Chondrocyte (in vitro differentiated cells): ENCODE measurements at regions not wholly inside any gene's neighbourhood (a gene's known extent, or its start where the extent isn't known, plus 50 kb on each side); places are given as distances from the start of the nearest gene placed in this dataset.

Experiments
- DNase-seq: peaks from one replicate; pipeline ENCODE4 v3.0.0; 2021; ENCODE audit warnings: mixed read lengths, low spot score
- H3K27ac Mint-ChIP-seq: one replicate; pipeline ENCODE4 v1.8.0; 2021; ENCODE audit warnings: mild to moderate bottlenecking, moderate library complexity, mixed read lengths; ENCODE audit not compliant: unreplicated experiment
- H3K27me3 Mint-ChIP-seq: 2 replicates; pipeline ENCODE4 v1.8.0; 2021; ENCODE audit warnings: low read depth, mixed read lengths
- H3K36me3 Mint-ChIP-seq: 2 replicates; pipeline ENCODE4 v1.8.0; 2021; ENCODE audit warnings: low read depth, mixed read lengths
- H3K4me1 Mint-ChIP-seq: 2 replicates; pipeline ENCODE4 v1.8.0; 2021; ENCODE audit warnings: low read depth, mild to moderate bottlenecking, mixed read lengths
- H3K4me3 Mint-ChIP-seq: one replicate; pipeline ENCODE4 v1.8.0; 2021; ENCODE audit warnings: mild to moderate bottlenecking, moderate library complexity, mixed read lengths; ENCODE audit not compliant: unreplicated experiment
- H3K9me3 Mint-ChIP-seq: 2 replicates; pipeline ENCODE4 v1.8.0; 2021; ENCODE audit warnings: low read depth, mixed read lengths
- TF ChIP-seq, protein P1 (sequence below): fragments of 200-600 bp; sonication (generic); IDR thresholded peaks from 2 replicates; pipeline ENCODE4 v1.5.0; 2021; ENCODE audit warnings: antibody characterized with exemption, mild to moderate bottlenecking, moderate library complexity

- no peak overlapping the region for H3K4me3 Mint-ChIP-seq
- DNase-seq: no peak
- H3K4me1 Mint-ChIP-seq: no peaks in the 10 kb centered on the region
- H3K27me3 Mint-ChIP-seq: peaks cover 7% of the 10 kb centered on the region
- TF ChIP-seq, protein P1, sequence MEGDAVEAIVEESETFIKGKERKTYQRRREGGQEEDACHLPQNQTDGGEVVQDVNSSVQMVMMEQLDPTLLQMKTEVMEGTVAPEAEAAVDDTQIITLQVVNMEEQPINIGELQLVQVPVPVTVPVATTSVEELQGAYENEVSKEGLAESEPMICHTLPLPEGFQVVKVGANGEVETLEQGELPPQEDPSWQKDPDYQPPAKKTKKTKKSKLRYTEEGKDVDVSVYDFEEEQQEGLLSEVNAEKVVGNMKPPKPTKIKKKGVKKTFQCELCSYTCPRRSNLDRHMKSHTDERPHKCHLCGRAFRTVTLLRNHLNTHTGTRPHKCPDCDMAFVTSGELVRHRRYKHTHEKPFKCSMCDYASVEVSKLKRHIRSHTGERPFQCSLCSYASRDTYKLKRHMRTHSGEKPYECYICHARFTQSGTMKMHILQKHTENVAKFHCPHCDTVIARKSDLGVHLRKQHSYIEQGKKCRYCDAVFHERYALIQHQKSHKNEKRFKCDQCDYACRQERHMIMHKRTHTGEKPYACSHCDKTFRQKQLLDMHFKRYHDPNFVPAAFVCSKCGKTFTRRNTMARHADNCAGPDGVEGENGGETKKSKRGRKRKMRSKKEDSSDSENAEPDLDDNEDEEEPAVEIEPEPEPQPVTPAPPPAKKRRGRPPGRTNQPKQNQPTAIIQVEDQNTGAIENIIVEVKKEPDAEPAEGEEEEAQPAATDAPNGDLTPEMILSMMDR: no peak
- no peaks in the 10 kb centered on the region for H3K36me3 Mint-ChIP-seq
- no peaks in the 10 kb centered on the region for H3K9me3 Mint-ChIP-seq
- H3K27ac Mint-ChIP-seq: no peak overlapping the region
Measured at GRCh38 chr5:63135291-63135690, 556.7 kb downstream of the LRRC70 start.

DNA sequence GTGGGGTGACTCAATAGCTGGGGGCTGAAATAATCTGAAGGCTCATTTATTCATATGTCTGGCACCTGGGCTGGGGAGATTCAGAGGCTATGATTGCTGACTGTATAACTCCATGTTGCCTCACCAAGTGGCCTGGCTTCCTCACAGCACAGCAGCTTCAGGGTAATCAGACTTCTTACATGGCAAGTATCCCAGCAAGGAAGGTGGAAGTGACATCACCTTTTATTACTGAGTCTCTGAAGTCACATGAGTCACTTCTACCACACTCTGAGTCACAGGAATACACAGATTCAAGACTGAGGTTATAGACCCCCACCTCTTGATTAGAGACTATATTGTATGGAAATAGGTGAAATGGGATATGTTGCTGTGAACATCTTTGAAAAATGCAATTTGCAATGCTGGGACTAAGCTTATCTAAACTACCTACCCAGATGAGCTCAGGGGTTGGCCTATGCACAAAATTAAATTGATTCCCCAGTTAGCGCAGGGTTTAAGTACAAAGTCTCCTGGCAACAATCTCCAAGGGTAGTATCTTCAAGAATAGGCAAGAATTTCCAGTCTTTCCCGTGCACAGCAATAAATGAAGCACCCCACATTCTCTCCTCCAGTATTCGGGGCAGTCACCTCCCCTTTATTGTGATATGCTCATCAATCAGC is 553.1 kb downstream of the LRRC70 start:
- DNase-seq: no peak
- H3K4me1 Mint-ChIP-seq: peaks cover 14% of the 10 kb centered on the region
- no peak overlapping the region for H3K27ac Mint-ChIP-seq
- H3K27me3 Mint-ChIP-seq: peaks cover 2% of the 10 kb centered on the region
- no peaks in the 10 kb centered on the region for H3K9me3 Mint-ChIP-seq
- no peak overlapping the region for H3K4me3 Mint-ChIP-seq
- H3K36me3 Mint-ChIP-seq: no peaks in the 10 kb centered on the region
- TF ChIP-seq, protein P1: no peak

DNA sequence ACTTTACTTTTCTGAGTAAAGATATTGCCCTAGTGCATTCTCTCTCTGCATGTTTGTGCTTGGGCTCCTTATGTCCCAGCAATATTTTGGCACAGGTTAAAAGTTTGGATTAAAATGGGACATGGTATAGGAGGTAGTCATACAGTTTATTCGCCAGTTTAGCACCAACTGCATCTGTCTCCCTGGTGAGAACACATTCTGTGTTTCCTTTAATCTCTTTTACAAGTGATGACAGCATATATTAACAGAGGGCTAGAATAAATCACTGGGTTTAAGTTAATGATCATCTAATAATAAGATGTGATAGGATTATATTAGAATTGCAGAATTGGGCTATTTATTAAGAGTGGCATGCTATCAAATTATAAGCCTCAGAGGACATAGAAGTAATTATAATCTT is 550.1 kb downstream of the LRRC70 start:
- H3K27ac Mint-ChIP-seq: no peak overlapping the region
- H3K4me3 Mint-ChIP-seq: no peak overlapping the region
- no peak for DNase-seq
- H3K27me3 Mint-ChIP-seq: peaks cover 4% of the 10 kb centered on the region
- no peaks in the 10 kb centered on the region for H3K9me3 Mint-ChIP-seq
- H3K4me1 Mint-ChIP-seq: peaks cover 14% of the 10 kb centered on the region
- H3K36me3 Mint-ChIP-seq: no peaks in the 10 kb centered on the region
- TF ChIP-seq, protein P1: no peak

- Mint-ChIP-seq H3K4me3 (no peak overlapping the region), H3K4me1 (peaks cover 14% of the 10 kb centered on the region), H3K9me3 (no peaks in the 10 kb centered on the region), H3K36me3 (no peaks in the 10 kb centered on the region), H3K27me3 (peaks cover 4% of the 10 kb centered on the region), H3K27ac (peak overlapping the region; percentile 12)
- TF ChIP-seq, protein P1: no peak
- DNase-seq: no peak
Measured at GRCh38 chr5:63128018-63128417, 549.4 kb downstream of the LRRC70 start.

DNA sequence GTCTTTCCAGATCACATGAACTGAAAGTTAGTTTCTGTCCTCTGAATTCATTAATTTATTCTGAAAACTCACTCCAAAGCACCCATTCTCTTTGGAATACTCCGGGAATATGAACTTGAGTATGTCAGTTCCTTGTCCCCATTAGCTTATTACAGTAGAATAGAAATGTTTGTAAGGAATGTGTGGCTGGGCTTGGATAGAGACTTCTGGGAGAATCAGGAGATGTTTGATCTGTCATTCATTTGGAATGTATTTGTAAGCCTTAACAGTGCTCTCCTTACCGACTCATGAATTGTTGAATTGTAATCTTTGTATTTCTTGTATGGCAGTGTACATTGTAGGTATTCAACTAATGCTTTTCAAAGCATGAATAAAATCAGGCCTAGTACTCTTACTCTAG is 548.4 kb downstream of the LRRC70 start:
- Mint-ChIP-seq H3K4me3 (no peak overlapping the region), H3K4me1 (peaks cover 14% of the 10 kb centered on the region), H3K27ac (no peak overlapping the region), H3K27me3 (peaks cover 4% of the 10 kb centered on the region), H3K9me3 (no peaks in the 10 kb centered on the region), H3K36me3 (no peaks in the 10 kb centered on the region)
- no peak for DNase-seq
- TF ChIP-seq, protein P1: no peak
